SK-N-SH treated with all-trans-retinoic acid at 6 μM for 48 hours (cell line): ENCODE measurements at regions not wholly inside any gene's neighbourhood (a gene's known extent, or its start where the extent isn't known, plus 50 kb on each side); places are given as distances from the start of the nearest gene placed in this dataset.

Experiments
- CREB5 ChIP-seq: fragments of 250-450 bp; sonication (Bioruptor Pico); IDR thresholded peaks from 2 replicates; pipeline ENCODE4 v1.5.1; 2020; ENCODE audit warnings: low read depth, mild to moderate bottlenecking, moderate library complexity
- PATZ1 ChIP-seq: fragments of 250-450 bp; sonication (Bioruptor Pico); IDR thresholded peaks from 2 replicates; pipeline ENCODE4 v1.8.0; 2020; ENCODE audit warnings: mild to moderate bottlenecking, moderate library complexity, borderline replicate concordance
- POU6F1 ChIP-seq: fragments of 250-450 bp; sonication (Bioruptor Pico); IDR thresholded peaks from 2 replicates; pipeline ENCODE4 v1.8.0; 2021; ENCODE audit warnings: low read depth, mild to moderate bottlenecking, moderate library complexity, borderline replicate concordance
- RARB ChIP-seq: fragments of 250-450 bp; sonication (Bioruptor Pico); IDR thresholded peaks from 2 replicates; pipeline ENCODE4 v1.8.0; 2021; ENCODE audit warnings: mild to moderate bottlenecking, moderate library complexity
- TOX ChIP-seq: fragments of 250-450 bp; sonication (Bioruptor Pico); IDR thresholded peaks from 2 replicates; pipeline ENCODE4 v1.8.0; 2021; ENCODE audit warnings: mild to moderate bottlenecking, moderate library complexity, borderline replicate concordance
- ZC3H10 ChIP-seq: fragments of 250-450 bp; sonication (Bioruptor Pico); IDR thresholded peaks from 2 replicates; pipeline ENCODE4 v1.5.1; 2021; ENCODE audit warnings: mild to moderate bottlenecking, moderate library complexity
- ZFP3 ChIP-seq: fragments of 250-450 bp; sonication (Bioruptor Pico); IDR thresholded peaks from 2 replicates; pipeline ENCODE4 v1.5.0; 2020; ENCODE audit warnings: mild to moderate bottlenecking, moderate library complexity

- TF ChIP-seq RARB (CRISPR knock-in tag) (no peak), TOX (CRISPR knock-in tag) (no peak), ZC3H10 (CRISPR knock-in tag) (no peak), PATZ1 (CRISPR knock-in tag) (no peak), ZFP3 (no peak), POU6F1 (CRISPR knock-in tag) (no peak), CREB5 (CRISPR knock-in tag) (no peak)
Measured at GRCh38 chr1:164261691-164262240, 297.2 kb upstream of the PBX1 start.
